ENCODE measurements at regions not wholly inside any gene's neighbourhood (a gene's known extent, or its start where the extent isn't known, plus 50 kb on each side); places are given as distances from the start of the nearest gene placed in this dataset.

DNA sequence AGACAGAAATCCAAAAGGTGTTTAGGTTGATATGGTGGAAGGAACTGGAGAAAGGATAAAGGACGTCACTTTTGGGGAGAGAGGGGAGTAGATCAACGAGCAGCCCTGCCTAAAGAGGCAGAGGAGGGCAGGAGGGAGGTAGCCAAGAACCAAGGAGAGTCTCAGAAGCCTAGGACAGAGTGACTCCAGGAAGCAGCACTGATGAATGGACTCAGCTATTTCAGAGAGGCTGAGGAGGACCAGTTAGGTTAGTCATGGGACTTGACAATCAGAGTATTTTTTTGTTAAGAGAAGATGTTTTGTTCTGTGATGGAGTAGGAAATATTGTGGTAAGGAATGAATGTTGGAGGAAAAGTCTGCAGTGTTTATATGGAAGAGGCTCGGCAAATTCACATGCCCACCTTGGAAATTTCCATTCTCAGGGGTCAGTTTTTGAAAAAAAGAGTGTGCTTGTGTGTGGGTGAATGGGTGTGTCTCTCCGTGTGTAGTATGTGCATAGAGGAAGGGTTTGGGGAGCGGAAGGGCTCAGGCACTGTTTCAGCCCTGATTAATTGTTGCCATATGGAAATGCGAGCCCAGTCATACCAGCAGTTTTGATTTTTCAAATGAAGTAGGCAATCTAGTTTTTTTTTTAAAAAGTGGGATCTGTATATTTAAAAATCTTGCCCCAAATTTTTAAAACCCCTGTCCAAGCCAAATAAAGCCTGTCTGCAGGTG is 303.6 kb downstream of the SAMD5 start:
- TF ChIP-seq, protein P1, sequence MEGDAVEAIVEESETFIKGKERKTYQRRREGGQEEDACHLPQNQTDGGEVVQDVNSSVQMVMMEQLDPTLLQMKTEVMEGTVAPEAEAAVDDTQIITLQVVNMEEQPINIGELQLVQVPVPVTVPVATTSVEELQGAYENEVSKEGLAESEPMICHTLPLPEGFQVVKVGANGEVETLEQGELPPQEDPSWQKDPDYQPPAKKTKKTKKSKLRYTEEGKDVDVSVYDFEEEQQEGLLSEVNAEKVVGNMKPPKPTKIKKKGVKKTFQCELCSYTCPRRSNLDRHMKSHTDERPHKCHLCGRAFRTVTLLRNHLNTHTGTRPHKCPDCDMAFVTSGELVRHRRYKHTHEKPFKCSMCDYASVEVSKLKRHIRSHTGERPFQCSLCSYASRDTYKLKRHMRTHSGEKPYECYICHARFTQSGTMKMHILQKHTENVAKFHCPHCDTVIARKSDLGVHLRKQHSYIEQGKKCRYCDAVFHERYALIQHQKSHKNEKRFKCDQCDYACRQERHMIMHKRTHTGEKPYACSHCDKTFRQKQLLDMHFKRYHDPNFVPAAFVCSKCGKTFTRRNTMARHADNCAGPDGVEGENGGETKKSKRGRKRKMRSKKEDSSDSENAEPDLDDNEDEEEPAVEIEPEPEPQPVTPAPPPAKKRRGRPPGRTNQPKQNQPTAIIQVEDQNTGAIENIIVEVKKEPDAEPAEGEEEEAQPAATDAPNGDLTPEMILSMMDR (IDR thresholded peaks at IDR 0.05; ENCODE audit: borderline replicate concordance, extremely low read depth, low read length, poor library complexity, severe bottlenecking): no peak
- no peak for TF ChIP-seq EZH2 (IDR thresholded peaks at IDR 0.05; ENCODE audit: borderline replicate concordance, low read depth, low read length, severe bottlenecking)
